Suppressor macrophage treated with lipopolysaccharide for 4 hours (primary cell): ENCODE measurements at regions not wholly inside any gene's neighbourhood (a gene's known extent, or its start where the extent isn't known, plus 50 kb on each side); places are given as distances from the start of the nearest gene placed in this dataset.

Experiments used
- DNase-seq: peaks from one replicate; pipeline ENCODE4 v3.0.0-alpha.2; 2020

DNA sequence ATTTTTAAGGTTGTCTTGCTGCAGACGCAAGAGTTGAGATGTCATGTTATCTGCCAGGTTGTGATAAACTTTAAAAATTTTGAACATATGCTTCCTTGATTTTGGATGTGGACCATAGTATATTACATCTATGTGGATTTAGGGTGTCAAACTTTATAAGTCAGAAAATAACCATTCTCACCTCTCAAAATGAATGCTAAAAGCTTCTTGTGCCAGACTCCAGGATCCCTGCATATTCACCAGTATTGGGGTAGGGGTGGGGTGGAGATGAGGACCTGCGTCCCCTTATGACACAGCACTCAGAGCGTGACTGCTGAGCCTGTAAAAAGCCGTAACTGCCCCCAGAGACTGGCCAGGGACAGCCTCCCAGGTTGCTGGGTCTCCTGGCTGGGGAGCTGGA, 524.4 kb downstream of the LMO7 start:
- DNase-seq = no peak

DNA sequence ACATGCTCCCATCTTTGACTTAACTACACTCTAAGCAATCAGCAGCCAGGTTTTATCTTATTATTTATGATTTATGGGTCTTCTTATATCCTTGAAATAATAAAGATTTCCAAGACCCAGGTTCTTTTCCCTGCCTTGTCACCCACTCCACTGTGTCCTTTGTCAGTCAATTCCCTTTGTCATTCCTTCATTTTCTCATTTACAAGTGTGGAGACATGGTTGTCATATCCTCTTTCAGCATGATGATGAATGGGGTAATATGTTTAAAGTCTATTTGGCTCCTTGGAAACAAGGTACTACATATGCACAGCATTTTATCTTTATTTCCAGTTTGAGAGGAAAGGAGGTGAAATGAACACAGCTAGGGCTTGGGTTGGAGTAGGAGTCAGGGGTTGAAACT, 521.8 kb downstream of the LMO7 start:
- no peak for DNase-seq

DNA sequence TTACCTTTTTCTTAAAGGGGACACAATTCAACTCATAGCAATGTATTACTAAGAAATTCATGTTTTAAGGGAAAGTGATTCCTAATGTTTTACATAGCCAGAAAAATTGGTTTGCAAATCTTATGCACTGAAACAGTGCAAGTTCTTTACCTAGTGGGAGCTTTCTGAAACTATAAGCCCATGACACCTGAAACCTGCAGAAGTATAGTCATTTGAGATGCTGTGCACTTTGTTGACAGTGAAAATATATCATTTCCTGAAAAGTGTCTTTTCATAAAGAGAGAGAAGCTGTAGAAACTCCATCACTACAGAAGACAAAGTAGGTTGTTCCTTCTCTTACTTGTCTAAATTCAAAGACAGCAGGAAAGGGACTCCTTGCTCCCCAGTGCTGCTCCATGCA, 517.1 kb downstream of the LMO7 start:
- DNase-seq = no peak

DNA sequence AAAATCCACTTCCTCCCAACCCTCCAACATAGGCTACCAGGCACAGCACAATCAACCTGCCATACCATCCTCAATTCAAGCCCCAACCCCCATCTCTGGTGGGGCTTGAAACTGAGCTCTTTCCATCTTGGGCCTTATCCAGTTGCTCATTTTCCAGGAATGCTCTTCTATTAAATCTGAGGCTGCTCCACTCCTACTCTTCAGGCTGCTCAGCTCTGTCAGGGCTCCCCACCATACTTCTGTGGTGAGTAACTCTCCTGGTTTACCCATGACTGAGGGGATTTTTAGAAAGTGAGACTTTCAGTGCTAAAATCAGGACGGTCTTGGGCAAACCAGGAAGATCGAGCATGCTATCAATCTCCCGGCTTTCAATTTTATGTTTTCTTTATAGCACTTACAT, 512.8 kb downstream of the LMO7 start:
- no peak for DNase-seq

DNA sequence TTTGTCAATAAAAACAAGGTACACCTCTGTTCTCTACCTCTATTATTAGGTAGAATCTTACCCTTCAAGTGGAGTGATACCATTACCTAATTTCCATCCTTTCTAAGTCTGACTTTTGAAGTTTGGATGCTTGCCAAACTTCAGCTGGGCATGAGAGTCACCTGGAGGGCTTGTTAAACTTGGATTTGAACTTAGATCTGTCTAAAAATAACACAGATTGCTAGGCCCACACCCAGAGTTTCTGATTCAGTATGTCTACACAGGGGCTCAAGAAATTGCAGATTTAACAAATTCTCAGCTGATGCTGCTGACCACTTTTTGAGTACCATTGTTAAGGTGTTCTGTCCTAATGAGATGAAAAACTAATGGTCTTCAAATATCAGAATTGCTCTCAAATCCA, 512.2 kb downstream of the LMO7 start:
- DNase-seq = no peak

DNA sequence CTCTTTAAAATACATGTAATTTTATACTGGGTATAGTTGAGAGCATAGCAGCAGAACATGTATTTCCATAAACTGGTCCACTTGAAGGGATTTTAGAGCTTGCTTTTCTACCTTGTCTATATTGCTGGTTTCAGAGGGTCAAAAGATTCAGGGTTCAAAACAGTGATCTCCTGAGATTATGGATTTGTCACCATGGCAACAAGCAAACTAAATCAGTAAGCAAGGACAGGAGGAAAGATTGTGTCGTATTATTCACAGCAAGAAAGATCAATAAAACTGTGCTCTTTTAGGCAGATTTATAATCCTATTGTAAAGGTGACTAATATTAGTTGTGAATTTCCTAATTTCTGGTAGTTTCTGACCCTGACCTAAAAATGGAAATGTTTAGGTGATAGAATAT, 496.4 kb downstream of the LMO7 start:
- DNase-seq = no peak

DNA sequence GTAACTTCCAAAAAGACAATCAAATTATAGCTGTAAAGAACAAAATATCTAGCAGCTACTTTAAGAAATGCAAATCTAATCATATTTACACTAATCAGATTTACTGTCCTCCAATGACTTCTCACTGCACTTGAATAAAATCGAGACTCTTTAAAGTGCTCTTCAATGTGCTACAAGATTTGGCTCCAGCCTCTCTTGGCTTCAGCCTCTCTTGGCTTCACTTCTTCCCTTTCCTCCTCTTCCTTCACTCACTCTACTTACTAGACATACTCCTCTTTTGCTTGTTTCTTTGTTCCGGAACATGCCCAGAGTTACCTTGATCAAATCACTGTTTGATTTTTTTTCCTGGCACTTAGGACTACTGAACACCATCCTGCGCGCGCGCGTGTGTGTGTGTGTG, 495.4 kb downstream of the LMO7 start:
- no peak for DNase-seq

DNA sequence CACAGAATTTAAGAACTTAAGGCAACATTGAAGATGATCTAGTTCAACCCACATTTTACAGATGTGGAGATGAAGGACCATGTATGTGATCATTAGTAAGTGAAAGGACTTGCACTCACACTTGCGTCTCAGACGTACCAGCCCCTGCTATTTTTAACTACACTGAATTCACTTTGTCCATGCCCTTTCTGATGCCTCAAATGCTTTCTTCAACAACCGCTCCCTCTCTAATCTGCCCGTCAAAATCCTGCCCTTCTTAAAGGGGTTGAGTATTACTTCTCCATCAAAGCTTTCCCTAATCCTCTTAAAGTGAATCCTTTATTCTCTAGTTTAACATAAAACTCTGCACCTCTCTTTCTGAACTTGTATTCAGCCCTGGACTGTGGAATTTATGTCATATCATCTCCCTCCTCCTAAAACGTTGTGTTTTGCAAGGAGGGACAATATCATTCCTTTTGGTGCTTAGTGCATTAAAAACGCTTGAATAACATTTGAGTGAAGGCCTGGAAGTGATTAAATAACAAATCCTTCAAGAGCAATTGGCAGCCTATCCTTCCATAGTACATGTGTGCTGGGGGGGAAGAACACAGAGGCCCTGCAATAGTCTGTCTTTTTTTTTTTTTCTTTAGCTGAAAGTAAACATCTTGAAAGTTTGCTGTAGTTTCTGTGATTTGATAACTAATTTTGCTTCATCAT, 493.3 kb downstream of the LMO7 start:
- DNase-seq = no peak

DNA sequence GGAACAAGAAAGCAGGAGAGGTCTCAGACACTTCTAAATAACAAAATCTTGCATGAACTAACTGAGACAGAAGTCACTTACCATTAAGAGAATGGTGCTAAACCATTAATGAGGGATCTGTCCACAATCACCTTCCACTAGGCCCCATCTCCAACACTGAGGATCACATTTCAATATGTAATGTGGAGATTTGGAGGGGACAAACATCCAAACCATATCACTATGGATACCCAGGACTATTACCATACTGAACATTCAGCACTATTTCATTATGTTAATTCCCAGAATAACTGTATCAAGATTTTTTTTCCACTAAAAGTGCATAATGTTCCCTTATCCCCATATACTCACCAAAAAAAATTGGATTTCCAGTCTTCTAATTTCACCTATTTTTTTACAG, 491.8 kb downstream of the LMO7 start:
- DNase-seq = no peak

DNA sequence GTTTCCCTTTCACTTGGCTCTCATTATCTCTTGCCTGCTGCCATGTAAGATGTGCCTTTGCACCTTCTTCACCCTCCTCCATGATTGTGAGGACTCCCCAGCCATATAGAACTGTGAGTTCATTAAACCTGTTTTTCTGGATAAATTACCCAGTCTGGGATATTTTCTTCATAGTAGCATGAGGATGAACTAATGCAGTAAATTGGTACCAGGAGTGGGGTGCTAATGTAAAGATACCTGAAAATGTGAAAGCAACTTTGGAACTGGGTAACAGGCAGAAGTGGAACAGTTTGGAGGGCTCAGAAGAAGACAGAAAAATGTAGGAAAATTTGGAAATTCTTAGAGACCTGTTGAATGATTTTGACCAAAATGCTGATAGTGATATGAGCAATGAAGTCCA, 487.4 kb downstream of the LMO7 start:
- DNase-seq = no peak

DNA sequence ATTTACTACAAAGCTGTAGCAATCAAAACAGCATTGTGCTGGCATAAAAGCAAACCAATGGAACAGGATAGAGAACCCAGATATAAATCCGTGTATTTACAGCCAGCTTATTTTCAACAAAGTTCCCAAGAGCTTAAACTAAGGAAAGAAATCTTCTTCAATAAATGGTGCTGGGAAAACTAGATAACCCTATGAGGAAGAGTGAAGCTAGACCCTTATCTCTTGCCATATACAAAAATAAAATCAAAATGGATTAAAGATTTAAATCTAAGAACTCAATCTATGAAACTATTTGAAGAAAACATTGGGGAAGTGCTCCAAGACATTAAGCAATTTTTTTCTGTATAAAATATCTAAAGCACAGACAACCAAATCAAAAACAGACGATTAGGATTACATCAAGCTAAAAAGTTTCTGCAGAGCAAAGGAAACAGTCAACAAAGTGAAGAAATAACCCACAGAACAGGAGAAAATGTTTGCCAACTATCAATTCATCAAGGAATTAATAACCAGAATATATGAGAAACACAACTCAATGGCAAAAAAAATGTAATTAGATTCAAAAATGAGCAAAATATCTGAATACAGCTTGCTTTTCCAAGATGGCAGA, 480.7 kb downstream of the LMO7 start:
- no peak for DNase-seq

DNA sequence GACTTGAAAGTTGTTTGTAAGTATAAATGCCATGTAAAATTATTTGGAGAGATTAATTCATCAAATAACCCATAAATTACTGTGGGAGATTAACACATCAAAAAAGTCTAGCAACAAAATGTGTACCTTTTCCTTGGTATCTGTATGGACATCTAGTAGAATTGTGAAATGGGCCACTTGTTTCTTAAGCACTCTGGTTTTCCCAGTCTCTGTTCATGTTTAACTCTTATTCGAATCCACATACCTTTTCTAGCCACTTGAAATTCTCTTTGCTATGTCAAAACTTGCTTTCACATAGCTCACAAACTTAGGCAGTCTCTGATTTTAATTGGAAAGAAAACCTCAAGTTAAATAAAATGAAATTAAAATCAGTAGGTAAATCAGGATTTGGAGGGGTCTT, 470.6 kb downstream of the LMO7 start:
- DNase-seq = no peak

DNA sequence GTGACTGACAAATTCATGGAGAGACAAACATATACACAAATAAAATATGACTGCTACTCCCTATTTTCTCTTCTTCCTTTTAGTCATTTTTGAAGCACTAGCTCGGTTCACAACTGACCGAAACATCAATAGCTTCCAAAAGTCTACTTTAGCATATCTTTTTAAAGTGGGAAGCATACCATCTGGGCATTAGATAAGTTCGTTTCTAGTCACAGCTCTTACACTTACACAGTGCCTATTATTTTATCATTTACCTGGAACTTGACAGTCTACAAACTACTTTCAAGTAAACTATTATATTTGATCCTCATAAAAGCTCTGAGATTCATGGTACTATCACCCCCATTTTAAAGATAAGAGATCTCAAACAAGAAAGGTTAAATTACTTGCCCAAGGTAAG, 458.5 kb downstream of the LMO7 start:
- no peak for DNase-seq

DNA sequence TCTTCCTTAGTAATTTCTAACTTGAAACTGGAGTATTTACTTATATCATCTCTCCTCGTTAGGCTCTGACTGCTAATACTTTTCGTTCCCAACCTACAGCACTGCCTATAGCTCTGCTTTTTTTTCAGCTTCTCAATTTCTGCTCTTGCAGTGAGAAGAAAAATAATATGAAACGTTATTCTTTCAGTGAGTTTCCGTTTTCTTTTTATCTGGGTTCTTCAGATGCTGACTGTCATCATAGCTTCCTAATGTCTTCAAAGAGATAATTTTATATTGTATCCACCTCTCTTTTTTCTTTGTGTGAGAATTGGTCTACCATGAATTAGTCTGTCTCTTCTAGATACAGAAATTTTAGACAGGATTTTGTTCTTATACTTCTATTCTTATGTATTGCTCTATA, 454.9 kb downstream of the LMO7 start:
- no peak for DNase-seq

DNA sequence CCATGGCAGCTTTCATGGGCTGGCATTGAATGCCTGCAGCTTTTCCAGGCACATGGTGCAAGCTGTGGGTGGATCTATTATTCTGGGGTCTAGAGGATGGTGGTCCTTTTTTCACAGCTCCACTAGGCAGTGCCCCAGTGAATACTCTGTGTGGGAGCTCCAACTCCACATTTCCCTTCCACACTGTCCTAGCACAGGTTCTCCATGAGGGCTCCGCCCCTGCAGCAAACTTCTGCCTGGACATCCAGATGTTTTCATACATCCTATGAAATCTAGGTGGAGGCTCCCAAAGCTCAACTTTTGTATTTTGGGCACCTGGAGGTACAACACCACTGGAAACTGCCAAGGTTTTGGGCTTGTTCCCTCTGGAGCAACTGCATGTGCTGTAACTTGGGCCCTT, 450.6 kb downstream of the LMO7 start:
- DNase-seq = no peak

DNA sequence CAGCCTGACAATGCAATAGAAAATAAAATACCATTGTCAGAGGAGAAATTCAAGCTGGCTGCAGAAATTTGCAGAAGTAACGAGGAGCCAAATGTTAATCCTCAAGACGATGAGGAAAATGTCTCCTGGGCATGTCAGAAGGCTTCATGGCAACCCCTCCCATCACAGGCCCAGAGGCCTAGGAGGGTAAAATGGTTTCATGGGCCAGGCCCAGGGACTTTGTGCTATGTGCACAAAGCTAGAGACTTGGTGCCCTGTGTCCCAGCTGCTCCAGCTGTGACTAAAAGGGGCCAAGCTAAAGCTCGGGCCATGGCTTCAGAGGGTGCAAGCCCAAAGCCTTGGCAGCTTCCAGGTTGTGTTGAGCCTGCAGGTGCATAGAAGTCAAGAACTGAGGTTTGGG, 431.7 kb downstream of the LMO7 start:
- no peak for DNase-seq

DNA sequence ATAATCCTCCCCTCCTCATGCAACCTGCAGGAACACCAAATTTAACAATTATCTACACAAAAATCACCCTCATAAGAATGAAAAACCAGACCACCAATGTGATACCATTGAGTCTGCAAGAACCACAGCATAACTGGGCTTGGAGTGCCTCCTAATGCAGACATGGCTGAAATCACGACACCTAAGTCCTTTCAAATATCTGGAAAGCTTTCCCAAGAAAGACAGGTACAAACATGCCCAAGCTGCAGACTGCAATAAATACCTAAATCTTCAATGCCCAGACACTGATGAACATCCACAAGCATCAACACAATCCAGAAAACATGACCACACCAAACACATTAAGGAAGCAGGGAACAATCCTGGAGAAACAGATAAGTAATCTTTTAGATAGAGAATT, 417.1 kb downstream of the LMO7 start:
- no peak for DNase-seq

DNA sequence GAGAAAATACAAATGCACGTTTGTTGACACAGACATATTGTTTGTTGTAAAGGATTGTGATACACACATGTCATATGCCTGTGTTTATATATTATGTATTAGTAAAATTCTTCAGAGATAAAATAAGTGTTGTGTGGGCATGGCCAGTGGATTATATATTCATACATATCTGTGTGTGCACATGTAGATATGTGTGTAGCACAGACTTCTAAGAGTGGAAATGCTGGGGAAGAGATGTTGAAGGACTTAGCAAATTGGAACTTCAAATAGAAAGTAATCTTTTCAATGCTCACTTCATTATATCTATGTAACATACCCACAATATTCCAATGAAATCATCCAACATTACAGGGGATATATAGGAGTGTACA, 413.2 kb downstream of the LMO7 start:
- no peak for DNase-seq

DNA sequence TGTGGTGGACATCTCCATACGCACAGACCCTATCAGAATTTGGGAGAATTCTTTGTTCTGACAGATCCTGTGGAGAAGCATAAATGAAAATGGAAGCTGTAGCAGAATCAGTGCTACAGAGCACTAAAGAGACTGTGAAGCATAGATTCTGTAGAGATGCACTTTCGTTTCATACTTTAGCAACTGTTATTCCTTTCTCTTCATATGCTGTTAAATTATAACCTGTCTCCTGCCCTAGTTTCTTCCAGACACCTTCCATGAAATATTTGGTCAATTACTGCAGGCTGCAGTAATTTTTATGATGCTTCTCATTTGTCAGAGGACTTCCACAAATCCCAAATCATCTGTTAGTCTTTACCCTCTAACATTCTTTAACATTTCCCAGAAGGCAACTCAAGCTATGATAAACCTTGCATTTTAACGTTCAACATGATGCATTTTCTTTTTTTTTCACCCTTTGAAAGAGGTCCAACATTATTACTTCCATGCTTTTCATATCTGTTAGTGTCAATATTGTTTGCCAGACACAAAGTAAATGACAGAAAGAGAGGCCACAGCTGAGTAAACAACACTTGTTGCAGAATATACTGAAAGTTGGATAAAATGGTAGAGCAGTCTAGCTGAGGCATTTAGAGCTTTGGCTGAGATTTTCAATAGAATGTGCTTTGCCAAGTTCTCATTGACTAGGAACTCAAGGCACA, 412.7 kb downstream of the LMO7 start:
- no peak for DNase-seq

DNA sequence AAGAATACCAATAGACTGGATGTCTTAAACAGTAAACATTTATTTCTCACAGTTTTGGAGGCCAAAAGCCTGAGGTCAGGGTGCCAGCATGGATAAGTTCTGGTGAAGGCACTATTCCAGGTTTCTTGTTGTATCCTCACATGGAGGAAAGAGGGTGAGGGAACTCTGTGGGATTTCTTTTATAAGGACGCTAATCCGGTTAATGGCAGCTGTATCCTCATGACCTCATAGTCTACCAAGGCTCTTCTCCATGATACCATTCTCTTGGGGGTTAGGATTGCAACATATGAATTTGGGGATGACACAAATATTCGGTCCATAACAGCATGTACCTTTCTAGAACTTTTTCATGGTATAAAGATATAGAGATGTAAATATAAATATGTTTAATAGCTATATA, 412.0 kb downstream of the LMO7 start:
- no peak for DNase-seq

DNA sequence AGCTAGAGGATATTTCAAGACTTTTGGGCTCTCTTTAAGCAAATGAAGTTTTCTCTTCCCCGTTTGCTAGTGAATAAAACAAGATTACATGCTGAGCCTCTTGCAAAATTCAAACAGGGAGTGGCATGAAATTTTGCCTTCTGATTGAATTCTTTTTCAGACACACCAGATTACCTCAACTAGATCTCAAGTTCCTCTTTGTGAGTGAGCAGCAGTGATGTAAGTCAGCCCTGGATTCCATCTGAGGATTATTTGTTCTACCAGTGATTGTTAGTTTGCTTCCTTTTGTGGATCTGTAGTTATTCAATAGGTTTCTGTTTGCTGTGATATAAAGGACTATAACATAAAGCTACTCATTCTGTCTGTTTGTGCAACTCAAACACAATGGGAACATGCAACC, 407.7 kb downstream of the LMO7 start:
- DNase-seq = peak; percentile 2

DNA sequence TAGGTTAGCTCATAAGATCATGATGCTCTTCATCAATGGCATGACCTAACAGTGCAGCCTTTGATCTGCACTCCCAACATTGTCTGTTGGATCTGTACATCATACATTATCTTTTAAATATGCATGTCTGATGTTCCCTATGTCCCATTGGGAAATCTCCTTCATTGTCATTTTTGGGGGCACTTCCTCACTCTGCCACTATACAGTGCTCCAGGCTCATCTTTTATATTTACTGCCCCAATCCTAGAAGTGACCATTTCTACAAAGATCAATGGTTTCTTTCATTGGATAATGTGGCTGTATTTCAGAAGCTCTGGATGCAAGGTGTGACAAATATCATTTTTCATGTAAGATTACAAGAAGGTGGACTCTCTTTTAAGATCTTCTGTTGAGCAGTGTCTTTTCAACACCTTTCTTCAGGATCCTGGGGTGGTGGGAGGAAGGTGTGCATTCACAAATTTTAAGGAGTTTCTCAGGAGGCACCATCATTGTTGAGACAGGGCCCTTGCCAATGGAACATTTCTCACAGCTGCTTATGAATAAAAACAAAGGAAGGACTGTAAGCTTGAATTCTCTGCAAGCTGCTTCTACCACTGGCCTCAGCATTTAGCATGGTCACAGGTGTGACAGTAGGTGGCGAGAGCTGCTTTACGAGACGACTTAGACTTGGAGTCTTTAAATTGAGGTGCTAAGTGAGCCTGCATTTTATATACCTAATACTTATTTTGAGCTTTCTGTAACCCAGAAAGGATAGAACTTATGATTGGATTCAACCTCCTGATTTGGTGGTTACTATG, 403.0 kb downstream of the LMO7 start:
- DNase-seq = no peak

DNA sequence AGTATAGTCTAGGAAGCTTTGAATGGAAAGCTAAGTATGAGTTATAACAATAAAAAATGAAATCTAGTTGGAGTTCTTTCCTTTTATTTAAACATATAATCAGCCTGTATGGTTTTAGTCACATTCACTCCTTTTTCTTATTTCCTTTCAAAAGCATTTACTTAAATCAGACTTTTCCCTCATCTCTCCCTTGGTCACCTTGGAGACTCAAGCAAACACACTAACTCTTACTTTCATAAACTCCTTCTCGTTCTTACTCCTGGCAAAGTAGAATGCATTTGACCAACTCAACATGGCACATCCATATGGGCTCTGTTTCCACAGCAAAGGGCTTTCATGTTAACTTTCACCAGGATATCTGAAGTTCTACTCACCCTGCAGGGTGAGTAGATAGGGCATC, 400.0 kb downstream of the LMO7 start:
- DNase-seq = no peak

DNA sequence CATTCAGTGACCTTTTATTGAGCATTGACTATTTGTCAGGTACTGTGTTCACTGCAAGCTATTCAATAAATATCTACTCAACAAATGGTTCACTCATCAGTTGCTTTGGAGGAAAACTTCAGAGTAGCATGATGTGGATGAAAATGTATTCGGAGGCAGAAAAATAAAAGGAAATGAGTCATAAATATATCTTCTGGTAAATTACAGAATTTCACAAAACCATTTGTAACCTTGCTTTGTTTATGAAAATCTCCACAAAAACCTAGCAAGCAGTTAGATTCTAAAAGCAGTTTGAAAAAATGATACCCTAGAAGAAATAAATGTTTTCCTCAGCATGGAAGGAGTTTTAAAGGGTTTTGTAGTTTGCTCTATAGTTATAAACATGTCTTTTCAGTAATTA, 399.6 kb downstream of the LMO7 start:
- DNase-seq = no peak
